H1 (cell line): ENCODE measurements at regions not wholly inside any gene's neighbourhood (a gene's known extent, or its start where the extent isn't known, plus 50 kb on each side); places are given as distances from the start of the nearest gene placed in this dataset.

Experiments used
- CHD2 ChIP-seq: IDR thresholded peaks from 2 replicates; pipeline ENCODE4 v1.6.1; 2012; ENCODE audit warnings: low read length, improper control_type of control experiment
- CHD7 ChIP-seq: fragments of 300-600 bp; sonication (generic); IDR thresholded peaks from 2 replicates; pipeline ENCODE4 v1.7.1; 2012; ENCODE audit warnings: low read length, moderate library complexity, mild to moderate bottlenecking, inconsistent platforms; ENCODE audit not compliant: insufficient replicate concordance
- CTCF ChIP-seq, 3 experiments: IDR thresholded peaks; 1 replicate in 2 of 3; 2 replicates in 1 of 3; pipeline versions ENCODE4 v1.5.1 to v1.6.1; 2011; ENCODE audit warnings: low read length in 3 of 3, mild to moderate bottlenecking in 3 of 3, inconsistent platforms in 2 of 3, low read depth in 1 of 3, moderate library complexity in 1 of 3; ENCODE audit not compliant: insufficient read depth in 1 of 3; ENCODE audit errors: control extremely low read depth in 1 of 3
- EGR1 ChIP-seq: IDR thresholded peaks from 2 replicates; pipeline ENCODE4 v1.6.1; 2011; ENCODE audit warnings: low read depth, low read length, borderline replicate concordance
- JUND ChIP-seq: IDR thresholded peaks from 2 replicates; pipeline ENCODE4 v1.6.1; 2011; ENCODE audit warnings: mild to moderate bottlenecking, improper control_type of control experiment, low read length
- KDM1A ChIP-seq: fragments of 200-600, 300-600 bp; sonication (generic); IDR thresholded peaks from 2 replicates; pipeline ENCODE4 v1.7.1; 2016; ENCODE audit warnings: mild to moderate bottlenecking, low read length, borderline replicate concordance
- POLR2AphosphoS5 ChIP-seq: IDR thresholded peaks from 2 replicates; pipeline ENCODE4 v1.6.1; 2011; ENCODE audit warnings: low read depth, low read length
- ZNF274 ChIP-seq: IDR thresholded peaks from 2 replicates; pipeline ENCODE4 v1.7.0; 2012; ENCODE audit warnings: low read length, borderline replicate concordance; ENCODE audit errors: extremely low read depth

GRCh38 chr14:30252151-30252550, 306.8 kb upstream of the G2E3 start (continued):
- TF ChIP-seq CHD7 (no peak), KDM1A (no peak), EGR1 (no peak), JUND (no peak), CTCF (IDR thresholded peaks at IDR 0.05; ENCODE audit: control extremely low read depth in 1 of 3, insufficient read depth in 1 of 3, low read depth in 1 of 3, low read length in 3 of 3) (no peak), CHD2 (no peak), ZNF274 (no peak), POLR2AphosphoS5 (no peak)
- TF ChIP-seq, all 59 proteins: peak for 0
